KOPT-K1 (cell line): ENCODE measurements at regions not wholly inside any gene's neighbourhood (a gene's known extent, or its start where the extent isn't known, plus 50 kb on each side); places are given as distances from the start of the nearest gene placed in this dataset.

Experiments
- H3K27ac ChIP-seq: fragments of 200-600 bp; sonication (generic); 2 replicates; pipeline ENCODE4 v1.5.1; 2016; ENCODE audit warnings: antibody characterized with exemption, mild to moderate bottlenecking, low read depth, low read length; ENCODE audit not compliant: poor library complexity, severe bottlenecking
- H3K36me3 ChIP-seq: fragments of 200-600 bp; sonication (generic); 2 replicates; pipeline ENCODE4 v1.5.1; 2017; ENCODE audit warnings: antibody characterized with exemption, mild to moderate bottlenecking, low read length, moderate library complexity; ENCODE audit not compliant: insufficient read depth
- H3K9me3 ChIP-seq: fragments of 200-600 bp; sonication (generic); 2 replicates; pipeline ENCODE4 v1.5.1; 2017; ENCODE audit warnings: antibody characterized with exemption, low read length, mild to moderate bottlenecking; ENCODE audit not compliant: insufficient read depth, poor library complexity, severe bottlenecking

GRCh38 chr16:87166934-87167333 is 150.3 kb downstream of the C16orf95 start:
- H3K27ac ChIP-seq, result no peak overlapping the region
- H3K36me3 ChIP-seq, result no peaks in the 10 kb centered on the region
- no peaks in the 10 kb centered on the region for H3K9me3 ChIP-seq

GRCh38 chr16:87169509-87169995 is 147.6 kb downstream of the C16orf95 start:
- Histone ChIP-seq H3K36me3 (no peaks in the 10 kb centered on the region), H3K27ac (no peak overlapping the region), H3K9me3 (no peaks in the 10 kb centered on the region)

- H3K9me3 ChIP-seq, result no peaks in the 10 kb centered on the region
- no peak overlapping the region for H3K27ac ChIP-seq
- no peaks in the 10 kb centered on the region for H3K36me3 ChIP-seq
Observed at GRCh38 chr16:87170310-87170709, 146.9 kb downstream of the C16orf95 start.

- Histone ChIP-seq H3K27ac (no peak overlapping the region), H3K36me3 (no peaks in the 10 kb centered on the region), H3K9me3 (no peaks in the 10 kb centered on the region)
Observed at GRCh38 chr16:87171723-87172122, 145.5 kb downstream of the C16orf95 start.

DNA sequence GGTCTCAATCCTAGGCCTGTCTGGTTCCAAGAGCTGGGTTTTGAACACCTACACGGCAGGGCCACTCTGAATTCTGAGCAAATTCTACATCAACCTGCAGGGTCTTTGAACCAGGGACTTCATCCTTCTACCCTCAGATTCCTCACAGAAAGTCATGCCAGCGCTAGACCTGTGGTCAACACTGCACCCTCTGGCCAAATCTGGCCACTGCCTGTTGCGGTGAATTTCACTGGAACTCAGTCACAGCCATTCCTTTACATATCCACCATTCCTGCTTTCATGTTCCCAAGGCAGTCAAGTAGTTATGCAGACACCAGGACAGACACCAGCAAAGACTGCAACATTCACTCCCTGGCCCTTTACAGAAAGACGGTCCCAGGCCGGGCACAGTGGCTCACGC is 144.6 kb downstream of the C16orf95 start:
- H3K36me3 ChIP-seq, result no peaks in the 10 kb centered on the region

GRCh38 chr16:87173294-87173893 is 143.8 kb downstream of the C16orf95 start:
- Histone ChIP-seq H3K9me3 (no peaks in the 10 kb centered on the region), H3K36me3 (no peaks in the 10 kb centered on the region), H3K27ac (no peak overlapping the region)

More for the DNA sequence above, 144.6 kb downstream of the C16orf95 start:
- Histone ChIP-seq H3K27ac (no peak overlapping the region), H3K9me3 (no peaks in the 10 kb centered on the region)

DNA sequence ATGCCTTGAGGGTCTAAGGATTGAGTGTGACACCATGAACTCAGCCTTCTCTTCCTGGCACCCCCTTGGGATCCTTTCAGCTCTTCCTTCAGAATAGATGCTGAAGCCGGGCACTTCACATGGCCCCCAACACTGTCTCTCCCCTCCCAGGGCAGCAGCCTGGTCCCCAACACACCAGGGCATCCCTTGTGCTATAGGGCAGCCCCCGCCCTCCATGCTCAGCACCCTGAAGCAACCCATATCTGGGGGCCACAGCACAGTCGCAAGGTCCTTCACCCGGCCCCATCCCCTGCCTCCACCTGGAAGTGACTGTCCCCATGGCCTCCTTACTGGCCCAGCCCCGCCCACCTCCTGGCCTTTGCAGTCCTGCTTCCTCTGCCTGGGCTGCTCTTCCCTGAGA is 143.1 kb downstream of the C16orf95 start:
- H3K36me3 ChIP-seq, result no peaks in the 10 kb centered on the region

GRCh38 chr16:87176735-87177134 is 140.5 kb downstream of the C16orf95 start:
- Histone ChIP-seq H3K36me3 (no peaks in the 10 kb centered on the region), H3K27ac (no peak overlapping the region), H3K9me3 (no peaks in the 10 kb centered on the region)

More for the DNA sequence above, 143.1 kb downstream of the C16orf95 start:
- Histone ChIP-seq H3K27ac (no peak overlapping the region), H3K9me3 (no peaks in the 10 kb centered on the region)

DNA sequence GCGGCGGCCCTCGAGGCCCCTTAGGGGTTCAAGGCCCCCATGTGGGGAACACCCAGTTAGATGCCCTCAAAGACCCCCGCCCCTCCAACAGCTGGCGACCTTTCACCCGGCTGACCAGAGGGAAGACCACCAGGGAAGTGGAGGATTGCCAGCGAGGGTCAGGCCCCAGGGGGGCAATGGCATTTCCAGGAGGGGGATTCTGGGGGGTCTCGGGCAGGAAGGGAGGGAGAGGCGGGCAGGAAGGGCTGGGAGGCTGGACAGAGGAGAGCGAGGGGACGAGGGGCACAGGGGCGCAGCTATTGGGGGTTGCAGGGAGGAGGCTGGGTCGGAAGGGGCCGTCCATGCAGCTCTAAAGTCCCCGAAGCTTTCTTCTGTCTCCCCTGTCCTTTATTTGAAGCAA is 139.5 kb downstream of the C16orf95 start:
- Histone ChIP-seq H3K27ac (no peak overlapping the region), H3K9me3 (no peaks in the 10 kb centered on the region), H3K36me3 (no peaks in the 10 kb centered on the region)

GRCh38 chr16:87178177-87178863 is 138.9 kb downstream of the C16orf95 start:
- H3K27ac ChIP-seq, result no peak overlapping the region

GRCh38 chr16:87178977-87179376 is 138.2 kb downstream of the C16orf95 start:
- Histone ChIP-seq H3K36me3 (no peaks in the 10 kb centered on the region), H3K27ac (no peak overlapping the region), H3K9me3 (no peaks in the 10 kb centered on the region)

More at GRCh38 chr16:87178177-87178863, 138.9 kb downstream of the C16orf95 start:
- Histone ChIP-seq H3K36me3 (no peaks in the 10 kb centered on the region), H3K9me3 (no peaks in the 10 kb centered on the region)

DNA sequence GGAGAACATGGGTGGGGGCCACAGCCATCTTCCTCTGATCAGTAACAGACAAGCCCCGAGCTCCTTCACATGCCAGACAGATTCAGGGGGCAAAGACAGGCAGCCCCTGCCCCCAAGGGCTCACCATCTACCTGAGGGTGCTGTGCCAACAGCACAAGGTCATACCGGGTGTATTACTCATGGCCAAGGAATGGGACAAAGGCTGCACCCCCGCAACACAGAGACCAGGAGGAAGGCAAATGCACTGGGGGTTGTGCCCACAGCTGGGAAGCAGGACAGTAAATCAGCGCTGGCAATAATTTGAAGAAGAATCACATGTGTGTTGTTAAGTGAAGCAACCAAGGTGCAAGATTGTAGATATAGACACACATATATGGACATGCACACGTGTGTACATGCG is 137.1 kb downstream of the C16orf95 start:
- no peaks in the 10 kb centered on the region for H3K9me3 ChIP-seq
- H3K36me3 ChIP-seq, result no peaks in the 10 kb centered on the region
- no peak overlapping the region for H3K27ac ChIP-seq

DNA sequence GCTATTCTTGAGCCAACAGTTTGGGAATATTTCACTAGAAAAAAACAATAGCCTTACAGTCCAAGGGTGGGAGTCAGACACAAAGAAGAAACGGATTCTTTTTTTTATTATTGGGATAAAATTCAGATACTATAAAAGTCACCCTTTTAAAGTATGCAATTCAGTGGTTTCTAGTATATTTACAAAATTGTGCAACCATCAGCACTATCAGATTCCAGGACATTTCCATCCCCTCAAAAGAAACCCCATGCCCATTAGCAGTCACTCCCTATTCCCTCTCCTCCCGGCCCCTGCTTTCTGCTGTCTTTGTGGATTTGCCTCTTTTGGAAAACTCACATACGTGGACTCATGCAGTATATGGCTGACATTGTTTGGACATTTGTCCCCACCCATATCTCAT is 134.4 kb downstream of the C16orf95 start:
- Histone ChIP-seq H3K27ac (no peak overlapping the region), H3K36me3 (no peaks in the 10 kb centered on the region), H3K9me3 (peaks cover 10% of the 10 kb centered on the region)

DNA sequence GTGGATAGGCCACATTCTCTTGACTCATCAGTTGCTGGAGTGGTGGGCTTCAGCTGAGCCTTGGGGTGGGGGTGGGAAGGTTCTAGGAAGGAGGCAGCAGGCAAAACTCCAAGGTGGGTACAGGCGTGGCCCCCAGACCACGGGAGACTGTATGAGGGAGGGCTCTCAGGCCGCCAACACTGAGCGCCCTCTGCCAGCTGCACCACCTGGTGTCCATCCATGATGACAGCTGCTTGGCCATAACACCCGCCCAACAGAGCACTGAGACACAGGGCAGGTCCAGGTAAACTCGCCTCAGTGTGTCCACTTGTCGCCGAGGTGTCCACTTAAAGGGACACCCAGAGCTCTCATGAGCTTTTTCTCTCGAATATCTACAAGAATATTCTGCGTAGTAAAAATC is 133.5 kb downstream of the C16orf95 start:
- Histone ChIP-seq H3K9me3 (peaks cover 15% of the 10 kb centered on the region), H3K27ac (no peak overlapping the region), H3K36me3 (no peaks in the 10 kb centered on the region)

DNA sequence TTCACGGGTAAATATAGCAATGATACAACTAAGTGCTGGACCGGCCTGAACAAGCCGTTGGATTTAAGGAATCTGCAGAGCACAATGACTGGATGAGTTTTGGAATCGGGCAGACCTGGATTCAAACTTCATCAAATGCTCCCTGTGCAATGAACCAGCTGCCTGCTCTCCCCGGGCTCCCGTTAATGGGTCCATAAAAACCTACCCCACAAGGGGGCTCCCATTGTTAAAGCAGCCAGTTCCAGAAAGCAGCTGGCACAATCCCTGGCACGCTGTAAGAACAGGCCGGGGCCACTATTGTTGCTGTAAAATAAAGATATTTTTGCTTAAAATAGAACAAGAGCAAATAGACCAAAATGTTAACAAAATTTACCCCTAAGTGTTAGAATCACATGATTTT is 131.9 kb downstream of the C16orf95 start:
- H3K36me3 ChIP-seq, result no peaks in the 10 kb centered on the region
- peaks cover 24% of the 10 kb centered on the region for H3K9me3 ChIP-seq
- no peak overlapping the region for H3K27ac ChIP-seq

DNA sequence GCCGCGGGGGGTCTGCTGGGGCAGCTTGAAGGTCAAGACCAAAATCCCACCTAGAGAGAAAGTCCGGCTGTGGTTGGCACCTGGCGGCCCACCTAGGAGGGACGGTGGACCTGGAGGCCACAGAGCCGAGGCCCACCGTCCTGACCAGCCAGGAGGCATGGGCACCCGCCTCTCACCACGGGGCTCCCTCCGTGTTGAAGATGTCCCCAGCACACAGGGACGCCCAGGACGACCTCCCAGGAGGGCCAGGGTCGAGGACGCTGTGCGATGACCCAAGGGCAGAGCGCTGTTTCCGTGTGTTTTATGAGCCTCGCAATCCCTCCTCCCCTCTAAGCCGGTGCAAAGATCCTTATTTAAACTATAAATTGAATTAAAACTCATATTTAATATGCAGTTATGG is 131.2 kb downstream of the C16orf95 start:
- H3K9me3 ChIP-seq, result peaks cover 27% of the 10 kb centered on the region
- no peaks in the 10 kb centered on the region for H3K36me3 ChIP-seq
- H3K27ac ChIP-seq, result no peak overlapping the region
